Smooth muscle cell (in vitro differentiated cells): ENCODE measurements at regions not wholly inside any gene's neighbourhood (a gene's known extent, or its start where the extent isn't known, plus 50 kb on each side); places are given as distances from the start of the nearest gene placed in this dataset.

Source experiments
- DNase-seq: peaks from one replicate; lab custom pipeline; 2025; ENCODE audit not compliant: unreplicated experiment; lab: John Stamatoyannopoulos, UW
- H2AFZ ChIP-seq: fragments of 200-600 bp; sonication (generic); 2 replicates; pipeline ENCODE4 v1.6.0; 2016; ENCODE audit warnings: antibody characterized with exemption, low read depth, mild to moderate bottlenecking
- H3F3A ChIP-seq: fragments of 200-600 bp; sonication (generic); 2 replicates; pipeline ENCODE4 v1.6.0; 2017; ENCODE audit warnings: antibody characterized with exemption, low read depth
- H3K27ac ChIP-seq: fragments of 200-600 bp; sonication (generic); 2 replicates; pipeline ENCODE4 v1.5.1; 2016; ENCODE audit warnings: low read depth, mild to moderate bottlenecking
- H3K27me3 ChIP-seq: fragments of 200-600 bp; sonication (generic); 2 replicates; pipeline ENCODE4 v1.6.1; 2016; ENCODE audit warnings: low read depth, mild to moderate bottlenecking
- H3K36me3 ChIP-seq: fragments of 200-600 bp; sonication (generic); 2 replicates; pipeline ENCODE4 v1.5.1; 2016; ENCODE audit warnings: low read depth
- H3K4me1 ChIP-seq: fragments of 200-600 bp; sonication (generic); 2 replicates; pipeline ENCODE4 v1.5.1; 2016; ENCODE audit warnings: low read depth
- H3K4me2 ChIP-seq: fragments of 200-600 bp; sonication (generic); 2 replicates; pipeline ENCODE4 v1.6.0; 2016; ENCODE audit warnings: mild to moderate bottlenecking
- H3K4me3 ChIP-seq: fragments of 200-600 bp; sonication (generic); 2 replicates; pipeline ENCODE4 v1.5.1; 2016; ENCODE audit warnings: mild to moderate bottlenecking
- H3K79me2 ChIP-seq: fragments of 200-600 bp; sonication (generic); 2 replicates; pipeline ENCODE4 v1.6.0; 2016; ENCODE audit warnings: low read depth, mild to moderate bottlenecking
- H3K9ac ChIP-seq: fragments of 200-600 bp; sonication (generic); 2 replicates; pipeline ENCODE4 v1.6.0; 2016; ENCODE audit warnings: low read depth
- H3K9me3 ChIP-seq: fragments of 200-600 bp; sonication (generic); replicated peaks from 2 replicates; pipeline ENCODE4 v1.5.1; 2016; ENCODE audit warnings: low read depth
- H4K20me1 ChIP-seq: fragments of 200-600 bp; sonication (generic); 2 replicates; pipeline ENCODE4 v1.6.0; 2016; ENCODE audit warnings: low read depth
- CTCF ChIP-seq: fragments of 200-600 bp; sonication (generic); IDR thresholded peaks from 2 replicates; pipeline ENCODE4 v1.5.1; 2017; ENCODE audit warnings: borderline replicate concordance, mild to moderate bottlenecking, antibody characterized with exemption; ENCODE audit not compliant: insufficient read depth, poor library complexity, severe bottlenecking
- WGBS: methylation state at CpG from one replicate; pipeline ENCODE4 v1.1.7; 2016; ENCODE audit warnings: low lambda C conversion rate; 5-methylcytosine and 5-hydroxymethylcytosine counted together

- no peak overlapping the region for H3K4me3 ChIP-seq
- H3F3A ChIP-seq = no peaks in the 10 kb centered on the region
- no peak overlapping the region for H3K9ac ChIP-seq
- TF ChIP-seq CTCF = no peak
- no peak overlapping the region for H3K27ac ChIP-seq
- no peak for DNase-seq
- no peaks in the 10 kb centered on the region for H4K20me1 ChIP-seq
- 41% methylated on average over 5 of the region's 5 CpGs for WGBS
- H2AFZ ChIP-seq = no peak overlapping the region
- no peaks in the 10 kb centered on the region for H3K9me3 ChIP-seq
- H3K4me1 ChIP-seq = no peaks in the 10 kb centered on the region
- no peaks in the 10 kb centered on the region for H3K27me3 ChIP-seq
- H3K79me2 ChIP-seq = no peaks in the 10 kb centered on the region
- no peak overlapping the region for H3K4me2 ChIP-seq
- H3K36me3 ChIP-seq = no peaks in the 10 kb centered on the region
Measured at GRCh38 chrX:140053846-140054245, 88.5 kb upstream of the CXorf66 start.

- H2AFZ ChIP-seq = no peak overlapping the region
- no peak overlapping the region for H3K4me3 ChIP-seq
- no peaks in the 10 kb centered on the region for H3F3A ChIP-seq
- no peak overlapping the region for H3K9ac ChIP-seq
- H3K4me1 ChIP-seq = no peaks in the 10 kb centered on the region
- TF ChIP-seq CTCF = peak; percentile 38
- H3K79me2 ChIP-seq = no peaks in the 10 kb centered on the region
- H4K20me1 ChIP-seq = no peaks in the 10 kb centered on the region
- H3K27me3 ChIP-seq = no peaks in the 10 kb centered on the region
- no peaks in the 10 kb centered on the region for H3K9me3 ChIP-seq
- no peak overlapping the region for H3K4me2 ChIP-seq
- no peak for DNase-seq
- no peaks in the 10 kb centered on the region for H3K36me3 ChIP-seq
- H3K27ac ChIP-seq = no peak overlapping the region
Measured at GRCh38 chrX:140050906-140051305, 85.6 kb upstream of the CXorf66 start.

- no peaks in the 10 kb centered on the region for H3K27me3 ChIP-seq
Measured at GRCh38 chrX:140040386-140040785, 75.1 kb upstream of the CXorf66 start.

GRCh38 chrX:140038842-140039241 is 73.5 kb upstream of the CXorf66 start:
- no peaks in the 10 kb centered on the region for H3F3A ChIP-seq
- H3K36me3 ChIP-seq = no peaks in the 10 kb centered on the region
- no peak overlapping the region for H2AFZ ChIP-seq
- no peak for TF ChIP-seq CTCF
- no peak overlapping the region for H3K4me2 ChIP-seq
- no peaks in the 10 kb centered on the region for H4K20me1 ChIP-seq
- H3K27ac ChIP-seq = no peak overlapping the region
- H3K4me1 ChIP-seq = no peaks in the 10 kb centered on the region
- no peaks in the 10 kb centered on the region for H3K79me2 ChIP-seq
- no peak overlapping the region for H3K9ac ChIP-seq
- DNase-seq = no peak
- H3K4me3 ChIP-seq = no peak overlapping the region
- no peaks in the 10 kb centered on the region for H3K27me3 ChIP-seq
- H3K9me3 ChIP-seq = no peaks in the 10 kb centered on the region

More at GRCh38 chrX:140040386-140040785, 75.1 kb upstream of the CXorf66 start:
- WGBS = 53% methylated on average over 5 of the region's 5 CpGs
- no peak for TF ChIP-seq CTCF
- no peak overlapping the region for H3K4me3 ChIP-seq
- no peak overlapping the region for H3K9ac ChIP-seq
- no peak overlapping the region for H2AFZ ChIP-seq
- no peak overlapping the region for H3K27ac ChIP-seq
- no peaks in the 10 kb centered on the region for H3K4me1 ChIP-seq
- no peaks in the 10 kb centered on the region for H4K20me1 ChIP-seq
- H3K9me3 ChIP-seq = no peaks in the 10 kb centered on the region
- no peak for DNase-seq
- no peaks in the 10 kb centered on the region for H3K36me3 ChIP-seq
- no peaks in the 10 kb centered on the region for H3F3A ChIP-seq
- no peak overlapping the region for H3K4me2 ChIP-seq
- H3K79me2 ChIP-seq = no peaks in the 10 kb centered on the region
